ENCODE measurements at regions not wholly inside any gene's neighbourhood (a gene's known extent, or its start where the extent isn't known, plus 50 kb on each side); places are given as distances from the start of the nearest gene placed in this dataset.

DNA sequence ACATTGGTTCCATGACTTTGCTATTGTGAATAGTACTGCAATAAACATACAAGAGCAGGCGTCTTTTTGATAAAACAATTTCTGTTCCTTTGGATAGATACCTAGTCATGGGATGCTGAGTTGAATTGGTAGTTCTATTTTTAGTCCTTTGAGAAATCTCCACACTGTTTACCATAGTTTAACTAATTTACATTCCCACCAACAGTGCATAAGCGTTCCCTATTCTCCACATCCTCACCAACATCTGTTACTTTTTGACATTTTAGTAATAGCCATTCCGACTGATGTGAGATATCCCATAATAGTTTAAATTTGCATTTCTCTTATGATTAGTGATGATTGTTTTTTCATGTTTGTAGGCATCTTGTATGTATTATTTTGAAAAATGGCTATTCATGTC is 707.0 kb downstream of the SORCS1 start:
- no peak overlapping the region for H3K4me3 ChIP-seq (ENCODE audit: insufficient read depth, low read length, poor library complexity, severe bottlenecking)
- TF ChIP-seq CTCF (IDR thresholded peaks at IDR 0.05; ENCODE audit: insufficient read depth, low read length, poor library complexity, severe bottlenecking) (no peak), EZH2phosphoT487 (conservative IDR thresholded peaks at IDR 0.05; ENCODE audit: low read length) (no peak)

GRCh38 chr10:106454233-106454632 is 710.3 kb downstream of the SORCS1 start:
- no peaks in the 10 kb centered on the region for H3K79me2 ChIP-seq (ENCODE audit: insufficient read depth, low read length)
- no peaks in the 10 kb centered on the region for H4K20me1 ChIP-seq (ENCODE audit: low read depth, low read length)
- no peak overlapping the region for H3K27ac ChIP-seq (ENCODE audit: low read depth, low read length)
- no peaks in the 10 kb centered on the region for H3F3A ChIP-seq (ENCODE audit: insufficient read depth)
- H3K27me3 ChIP-seq (ENCODE audit: low read length) = no peaks in the 10 kb centered on the region
- H3K4me2 ChIP-seq (ENCODE audit: low read depth, low read length, poor library complexity, severe bottlenecking) = no peak overlapping the region
- TF ChIP-seq EZH2phosphoT487 (conservative IDR thresholded peaks at IDR 0.05; ENCODE audit: low read length) = no peak
- TF ChIP-seq CTCF (IDR thresholded peaks at IDR 0.05; ENCODE audit: insufficient read depth, low read length, poor library complexity, severe bottlenecking) = no peak
- no peaks in the 10 kb centered on the region for H3K9me3 ChIP-seq (ENCODE audit: insufficient read depth, low read length)
- no peak overlapping the region for H3K4me3 ChIP-seq (ENCODE audit: insufficient read depth, low read length, poor library complexity, severe bottlenecking)
- no peaks in the 10 kb centered on the region for H3K9me2 ChIP-seq (replicated peaks; ENCODE audit: insufficient read depth, low read length)
- no peaks in the 10 kb centered on the region for H3K36me3 ChIP-seq (ENCODE audit: low read length)
- no peak overlapping the region for H3K9ac ChIP-seq (ENCODE audit: low read length)
- H2AFZ ChIP-seq (ENCODE audit: low read depth, low read length, severe bottlenecking) = no peak overlapping the region

More for the DNA sequence above, 707.0 kb downstream of the SORCS1 start:
- no peaks in the 10 kb centered on the region for H3K36me3 ChIP-seq (ENCODE audit: low read length)
- no peaks in the 10 kb centered on the region for H3K79me2 ChIP-seq (ENCODE audit: insufficient read depth, low read length)
- no peaks in the 10 kb centered on the region for H3K27me3 ChIP-seq (ENCODE audit: low read length)
- no peak overlapping the region for H2AFZ ChIP-seq (ENCODE audit: low read depth, low read length, severe bottlenecking)
- no peak overlapping the region for H3K9ac ChIP-seq (ENCODE audit: low read length)
- no peak overlapping the region for H3K4me2 ChIP-seq (ENCODE audit: low read depth, low read length, poor library complexity, severe bottlenecking)
- no peaks in the 10 kb centered on the region for H4K20me1 ChIP-seq (ENCODE audit: low read depth, low read length)
- H3F3A ChIP-seq (ENCODE audit: insufficient read depth) = no peaks in the 10 kb centered on the region
- no peaks in the 10 kb centered on the region for H3K9me3 ChIP-seq (ENCODE audit: insufficient read depth, low read length)
- no peak overlapping the region for H3K27ac ChIP-seq (ENCODE audit: low read depth, low read length)
- H3K9me2 ChIP-seq (replicated peaks; ENCODE audit: insufficient read depth, low read length) = no peaks in the 10 kb centered on the region

GRCh38 chr10:106450966-106451365 is 713.5 kb downstream of the SORCS1 start:
- Histone ChIP-seq H3F3A (ENCODE audit: insufficient read depth) (no peaks in the 10 kb centered on the region), H3K27ac (ENCODE audit: low read depth, low read length) (no peak overlapping the region), H3K9me2 (replicated peaks; ENCODE audit: insufficient read depth, low read length) (no peaks in the 10 kb centered on the region), H3K9ac (ENCODE audit: low read length) (no peak overlapping the region), H3K27me3 (ENCODE audit: low read length) (no peaks in the 10 kb centered on the region), H3K4me2 (ENCODE audit: low read depth, low read length, poor library complexity, severe bottlenecking) (no peak overlapping the region), H3K36me3 (ENCODE audit: low read length) (no peaks in the 10 kb centered on the region), H2AFZ (ENCODE audit: low read depth, low read length, severe bottlenecking) (no peak overlapping the region), H3K4me3 (ENCODE audit: insufficient read depth, low read length, poor library complexity, severe bottlenecking) (no peak overlapping the region), H4K20me1 (ENCODE audit: low read depth, low read length) (no peaks in the 10 kb centered on the region), H3K79me2 (ENCODE audit: insufficient read depth, low read length) (no peaks in the 10 kb centered on the region), H3K9me3 (ENCODE audit: insufficient read depth, low read length) (no peaks in the 10 kb centered on the region)
- TF ChIP-seq CTCF (IDR thresholded peaks at IDR 0.05; ENCODE audit: insufficient read depth, low read length, poor library complexity, severe bottlenecking) (no peak), EZH2phosphoT487 (conservative IDR thresholded peaks at IDR 0.05; ENCODE audit: low read length) (no peak)
